Effector CD4-positive, alpha-beta T cell (primary cell): ENCODE measurements at regions not wholly inside any gene's neighbourhood (a gene's known extent, or its start where the extent isn't known, plus 50 kb on each side); places are given as distances from the start of the nearest gene placed in this dataset.

ENCODE experiments used
- DNase-seq: peaks from one replicate; pipeline ENCODE4 v3.0.0-alpha.2; 2020

DNA sequence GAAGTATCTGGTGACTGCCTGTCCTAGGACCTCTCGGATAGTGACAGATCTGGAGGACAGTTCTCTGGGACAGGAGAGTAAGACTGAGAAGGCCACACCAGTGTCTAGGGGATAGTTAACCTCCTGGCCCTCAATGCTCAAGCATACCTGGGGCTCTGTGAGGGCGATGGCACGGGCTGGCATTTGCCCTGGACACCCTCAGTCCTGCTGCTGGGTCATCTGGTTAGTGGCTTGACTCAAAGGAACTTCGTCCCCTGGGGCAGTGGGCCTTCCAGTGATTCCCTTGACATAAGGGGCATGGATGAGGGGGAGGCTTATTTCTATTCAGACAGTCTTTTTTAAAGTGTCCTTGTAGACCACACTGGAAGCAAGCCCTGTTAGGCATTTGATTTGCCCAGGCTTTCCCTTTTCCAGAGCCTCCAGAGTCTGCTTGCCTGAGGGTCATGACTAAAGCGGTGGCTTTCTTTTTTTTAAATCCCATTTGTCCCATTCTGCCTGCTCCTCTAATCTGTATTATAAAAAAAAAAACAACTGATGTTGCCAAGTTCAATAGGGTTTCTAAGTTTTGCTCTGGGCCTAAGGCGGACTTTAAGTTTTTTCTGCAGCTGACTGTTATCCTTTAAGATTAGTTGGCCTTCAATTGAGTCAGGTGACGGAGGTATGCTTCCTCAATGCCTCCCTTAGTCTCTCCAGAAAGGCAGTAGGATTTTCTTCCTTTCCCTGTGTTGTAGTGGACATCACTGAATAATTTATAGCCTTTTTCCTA lies 2083.5 kb upstream of the C9orf72 start:
- DNase-seq, result no peak

GRCh38 chr9:29657821-29658220 lies 2084.5 kb upstream of the C9orf72 start:
- DNase-seq, result no peak

DNA sequence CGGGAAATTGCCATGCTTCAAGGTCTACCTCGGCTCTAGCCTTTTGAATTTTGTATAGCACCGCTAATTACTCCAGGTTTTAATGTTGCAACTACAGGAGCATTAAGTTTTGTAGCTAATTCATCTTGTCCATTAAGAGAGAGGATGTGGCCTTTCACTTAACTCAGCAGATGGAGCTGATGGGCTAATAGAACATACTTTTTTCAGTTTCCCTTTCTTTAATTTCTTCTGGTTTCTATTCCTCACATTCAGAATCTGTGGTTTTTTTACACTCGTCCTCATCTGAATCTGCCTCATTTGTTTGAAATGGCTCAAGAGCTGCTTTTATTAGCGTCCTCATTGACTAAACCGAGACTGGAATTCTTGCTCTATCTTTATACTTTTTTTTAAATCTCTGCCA lies 2085.7 kb upstream of the C9orf72 start:
- no peak for DNase-seq

DNA sequence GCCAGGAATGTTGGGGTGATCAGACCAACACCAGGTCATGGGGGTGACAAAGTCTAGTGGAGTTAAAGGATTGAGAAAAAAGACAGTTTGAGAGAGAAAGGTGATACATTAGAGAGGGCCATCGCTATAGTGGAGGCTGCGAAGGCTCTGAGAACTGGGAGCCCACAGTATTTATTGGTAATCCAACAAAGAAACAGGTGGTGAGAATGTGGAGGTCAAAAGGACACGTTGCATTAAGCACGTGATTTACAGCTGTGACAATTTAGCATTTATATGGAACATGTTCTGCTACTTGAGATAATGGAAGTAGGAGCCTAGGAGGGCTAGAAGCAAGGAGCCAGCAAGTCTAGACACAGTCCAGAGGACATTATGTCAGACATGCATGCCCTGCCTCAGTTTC lies 2086.5 kb upstream of the C9orf72 start:
- no peak for DNase-seq

GRCh38 chr9:29668732-29669131 lies 2095.5 kb upstream of the C9orf72 start:
- no peak for DNase-seq

DNA sequence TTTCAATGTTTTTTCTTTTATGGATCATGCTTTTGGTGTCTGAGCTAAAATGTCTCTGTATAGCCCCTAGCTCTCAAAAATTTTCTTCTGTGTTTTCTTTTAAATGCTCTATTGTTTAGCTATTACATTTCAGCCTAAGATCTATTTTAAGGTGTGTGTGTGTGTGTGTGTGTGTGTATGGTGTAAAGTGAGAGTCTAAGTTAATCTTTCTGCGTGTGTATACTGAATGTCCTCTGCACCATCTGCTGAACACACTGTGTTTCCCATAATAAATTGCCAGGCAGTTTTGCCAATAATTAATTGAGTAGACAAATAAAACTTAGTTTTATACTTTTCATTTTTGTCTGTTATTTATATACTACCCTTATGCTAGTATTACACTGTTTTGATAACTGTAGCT lies 2096.3 kb upstream of the C9orf72 start:
- no peak for DNase-seq

DNA sequence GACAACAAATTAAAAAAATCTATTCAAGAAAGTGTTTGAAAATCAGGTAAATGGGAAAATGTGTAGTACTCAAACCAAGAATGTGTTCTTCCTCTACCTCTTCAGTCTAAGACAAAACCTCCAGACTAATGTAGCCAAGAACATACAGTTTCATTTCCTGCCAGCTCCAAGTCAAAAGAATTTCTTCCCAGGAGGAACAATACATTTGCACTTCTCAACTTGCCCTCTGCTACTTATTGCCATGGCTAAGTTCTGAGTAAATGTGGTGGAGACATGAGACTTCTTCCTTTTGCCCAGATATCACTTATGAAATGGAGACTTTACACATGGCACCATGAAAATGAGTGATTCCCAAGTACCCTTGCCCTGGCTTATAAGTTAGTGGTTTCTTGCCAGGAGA lies 2112.2 kb upstream of the C9orf72 start:
- no peak for DNase-seq

GRCh38 chr9:29691145-29691544 lies 2117.9 kb upstream of the C9orf72 start:
- DNase-seq, result no peak

- DNase-seq, result no peak
Observed at GRCh38 chr9:29691758-29692407, 2118.6 kb upstream of the C9orf72 start.

GRCh38 chr9:29697011-29697410 lies 2123.7 kb upstream of the C9orf72 start:
- DNase-seq, result no peak

DNA sequence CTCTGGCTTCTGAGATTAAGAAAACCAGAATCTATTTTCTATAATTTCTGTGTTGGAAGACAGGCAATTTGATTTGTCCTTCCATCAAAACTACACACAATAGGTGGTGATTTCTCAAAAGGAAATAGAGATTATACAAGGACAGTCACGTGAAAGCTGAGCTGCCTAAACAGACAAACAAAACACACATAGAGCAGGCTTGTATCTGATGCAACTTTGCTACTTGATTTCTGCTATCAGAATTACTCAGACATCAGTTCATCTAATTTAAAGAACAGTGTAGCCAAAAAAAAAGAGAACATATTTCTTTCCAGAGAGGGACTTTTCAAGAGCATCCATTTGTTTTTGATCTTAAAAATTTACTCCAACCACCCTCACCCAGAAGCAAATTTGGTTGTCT lies 2128.3 kb upstream of the C9orf72 start:
- no peak for DNase-seq

GRCh38 chr9:29701971-29702370 lies 2128.7 kb upstream of the C9orf72 start:
- no peak for DNase-seq

- no peak for DNase-seq
Observed at GRCh38 chr9:29714860-29715259, 2141.6 kb upstream of the C9orf72 start.

- no peak for DNase-seq
Observed at GRCh38 chr9:29717631-29718030, 2144.3 kb upstream of the C9orf72 start.

- no peak for DNase-seq
Observed at GRCh38 chr9:29730163-29730562, 2156.9 kb upstream of the C9orf72 start.

DNA sequence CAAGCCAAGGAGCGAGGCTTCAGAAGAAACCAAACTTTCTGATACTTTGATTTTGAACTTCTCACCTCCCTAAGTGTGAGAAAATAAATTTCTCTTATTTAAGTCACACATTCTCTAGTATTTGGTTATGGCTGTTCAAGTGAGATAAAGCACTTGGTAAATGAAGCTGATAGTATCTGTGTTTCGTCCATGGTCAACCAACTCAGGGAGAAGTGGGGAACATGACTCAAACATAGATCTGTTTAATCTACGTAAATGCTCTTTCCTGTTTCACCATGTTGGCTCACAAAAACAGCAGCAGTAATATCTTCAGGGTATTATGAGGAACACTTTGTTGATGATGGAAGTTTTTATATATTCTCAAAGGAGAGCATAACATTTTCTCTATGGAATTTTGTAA lies 2167.2 kb upstream of the C9orf72 start:
- no peak for DNase-seq

DNA sequence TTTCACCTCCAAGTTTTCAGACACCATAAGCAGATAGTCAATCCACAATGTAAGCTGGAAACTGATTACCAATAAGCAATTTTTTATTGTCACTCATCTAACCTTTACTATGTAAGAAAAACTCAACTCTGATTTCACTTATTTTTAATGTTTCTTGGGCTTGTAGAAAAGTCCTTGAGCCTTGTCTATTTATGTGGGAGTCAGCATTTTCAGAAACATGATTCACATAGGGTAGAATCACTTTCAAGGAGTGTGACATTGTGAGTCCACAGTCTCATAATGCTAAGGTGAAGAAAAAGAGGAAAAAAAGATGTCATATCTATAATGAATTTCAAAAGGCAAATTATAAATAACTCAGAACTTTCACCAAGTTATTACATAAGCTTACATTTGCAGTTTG lies 2167.9 kb upstream of the C9orf72 start:
- no peak for DNase-seq

GRCh38 chr9:29750062-29750461 lies 2176.8 kb upstream of the C9orf72 start:
- no peak for DNase-seq

GRCh38 chr9:29751226-29751625 lies 2177.9 kb upstream of the C9orf72 start:
- no peak for DNase-seq

DNA sequence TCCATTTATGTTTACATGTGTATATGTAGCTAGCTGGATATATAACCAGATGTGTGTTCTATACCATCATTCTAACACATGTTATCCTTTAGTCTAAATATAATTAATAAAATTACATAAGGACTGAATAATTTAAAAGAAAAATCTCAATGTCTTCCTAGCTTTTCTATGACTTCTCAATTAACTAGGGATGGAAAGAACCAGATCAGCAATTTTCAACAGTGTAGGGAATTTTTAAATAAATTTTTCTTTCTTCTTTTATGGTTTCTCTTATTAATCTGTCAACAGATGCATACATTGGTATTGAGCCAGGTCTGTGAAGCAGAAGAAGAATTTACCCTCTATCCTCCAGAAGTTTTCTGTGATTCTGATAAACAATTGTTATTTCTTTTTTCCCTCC lies 2180.4 kb upstream of the C9orf72 start:
- DNase-seq, result no peak

GRCh38 chr9:29769019-29769418 lies 2195.7 kb upstream of the C9orf72 start:
- no peak for DNase-seq

GRCh38 chr9:29773676-29774075 lies 2200.4 kb upstream of the C9orf72 start:
- no peak for DNase-seq

DNA sequence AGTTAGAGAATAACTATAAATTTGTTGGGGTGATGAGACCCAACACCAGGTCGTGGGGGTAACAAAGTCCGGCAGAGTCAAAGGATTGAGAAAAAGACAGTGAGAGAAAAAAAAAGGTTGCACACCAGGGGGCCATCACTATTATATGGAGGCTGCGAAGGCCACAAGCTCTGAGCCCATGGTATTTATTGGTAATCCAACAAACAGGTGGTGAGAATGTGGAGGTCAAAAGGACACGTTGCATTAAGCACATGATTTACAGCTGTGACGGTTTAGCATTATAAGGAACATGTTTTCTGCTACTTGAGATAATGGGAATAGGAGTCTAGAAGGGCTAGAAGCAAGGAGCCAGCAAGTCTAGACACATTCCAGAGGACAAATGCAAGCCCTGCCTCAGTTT lies 2202.2 kb upstream of the C9orf72 start:
- no peak for DNase-seq

DNA sequence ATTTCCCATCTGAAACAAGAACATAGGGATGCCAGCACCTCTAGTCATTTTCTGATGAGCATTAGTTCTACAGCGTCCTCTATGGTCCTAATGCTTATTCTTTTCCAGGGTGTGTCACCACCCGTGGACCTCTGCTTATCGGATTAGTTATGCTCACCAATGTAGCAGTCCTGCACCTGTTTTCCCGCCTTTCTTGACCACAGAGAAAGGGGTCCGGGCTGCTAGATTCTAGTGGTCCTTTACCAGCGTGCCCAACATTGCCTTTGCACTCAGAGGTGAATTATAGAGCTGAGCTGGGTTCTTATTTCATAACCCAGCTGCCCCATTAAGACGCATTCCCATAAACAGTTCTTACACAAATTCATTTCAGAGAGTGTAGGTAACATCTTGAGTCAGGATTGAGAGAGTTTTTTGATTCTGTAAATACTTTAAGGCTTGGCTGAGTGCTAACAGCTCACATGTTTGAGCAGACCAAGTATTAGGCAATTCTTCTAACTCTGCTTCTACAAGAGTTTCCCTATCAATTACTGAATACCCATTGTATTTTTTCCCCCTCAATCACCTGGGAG lies 2205.1 kb upstream of the C9orf72 start:
- DNase-seq, result no peak
